IMR-90 (cell line): ENCODE measurements at regions not wholly inside any gene's neighbourhood (a gene's known extent, or its start where the extent isn't known, plus 50 kb on each side); places are given as distances from the start of the nearest gene placed in this dataset.

ENCODE experiments used
- ATAC-seq: fragments of 200-7000 bp; cut with Tn5 transposase; 2 replicates; pipeline ENCODE4 v1.9.1; 2020; ENCODE audit warnings: low read depth, mild to moderate bottlenecking, moderate library complexity
- BruUV-seq: library from RNA; stranded (reverse); fragments of 400-500 nt; replicated peaks from 2 replicates; lab custom pipeline; 2021; lab: Mats Ljungman, UMichigan
- CTCF ChIA-PET: fragments of 300-600 bp; formaldehyde crosslinking; extraction: SDS; loops from one replicate; lab custom pipeline; 2021; ENCODE audit warnings: antibody characterized with exemption; lab: Yijun Ruan, JAX
- POLR2A ChIA-PET: fragments of 300-600 bp; sonication (Branson Sonifier 250); formaldehyde crosslinking; loops from one replicate; lab custom pipeline; 2022; ENCODE audit warnings: antibody characterized with exemption; ENCODE audit not compliant: unreplicated experiment; lab: Charles Lee
- DNase-seq: peaks from one replicate; pipeline ENCODE4 v3.0.0; 2013
- H2AFZ ChIP-seq: replicated peaks from 2 replicates; pipeline ENCODE3; 2013; ENCODE audit warnings: low read length, mild to moderate bottlenecking; ENCODE audit not compliant: poor library complexity
- H2AK5ac ChIP-seq: 2 replicates; pipeline ENCODE4 v1.6.1; 2013; ENCODE audit warnings: low read depth, low read length, inconsistent platforms
- H2AK9ac ChIP-seq: replicated peaks from 2 replicates; pipeline ENCODE3; 2013; ENCODE audit warnings: mild to moderate bottlenecking, low read depth, low read length, moderate library complexity; ENCODE audit not compliant: poor library complexity
- H2BK120ac ChIP-seq: 2 replicates; pipeline ENCODE4 v1.6.1; 2013; ENCODE audit warnings: low read depth, low read length, inconsistent platforms
- H2BK15ac ChIP-seq: 3 replicates; pipeline ENCODE4 v1.6.1; 2013; ENCODE audit warnings: low read depth, low read length, inconsistent platforms
- H2BK20ac ChIP-seq: 2 replicates; pipeline ENCODE4 v1.6.1; 2013; ENCODE audit warnings: low read depth, mild to moderate bottlenecking, inconsistent platforms, low read length, moderate library complexity
- H2BK5ac ChIP-seq: 2 replicates; pipeline ENCODE4 v1.6.1; 2013; ENCODE audit warnings: mild to moderate bottlenecking, low read depth, low read length, inconsistent platforms; ENCODE audit not compliant: poor library complexity, severe bottlenecking
- H3K14ac ChIP-seq: replicated peaks from 2 replicates; pipeline ENCODE4 v1.6.1; 2013; ENCODE audit warnings: low read depth, low read length, inconsistent platforms
- H3K18ac ChIP-seq: 2 replicates; pipeline ENCODE4 v1.6.1; 2013; ENCODE audit warnings: low read depth, low read length, control low read depth
- H3K23ac ChIP-seq: 2 replicates; pipeline ENCODE4 v1.6.1; 2013; ENCODE audit warnings: low read depth, low read length, inconsistent platforms
- H3K27ac ChIP-seq: 2 replicates; pipeline ENCODE4 v1.5.1; 2013; ENCODE audit warnings: mild to moderate bottlenecking, control low read depth, low read length; ENCODE audit not compliant: insufficient read depth
- H3K27me3 ChIP-seq: 2 replicates; pipeline ENCODE4 v1.6.1; 2013; ENCODE audit warnings: low read length; ENCODE audit not compliant: control insufficient read depth, insufficient read depth
- H3K36me3 ChIP-seq: 2 replicates; pipeline ENCODE4 v1.6.1; 2013; ENCODE audit warnings: low read length, mixed read lengths; ENCODE audit not compliant: control insufficient read depth, insufficient read depth
- H3K4ac ChIP-seq: 2 replicates; pipeline ENCODE4 v1.6.1; 2013; ENCODE audit warnings: low read depth, low read length, inconsistent platforms
- H3K4me1 ChIP-seq: 2 replicates; pipeline ENCODE4 v1.6.1; 2013; ENCODE audit warnings: low read length, mixed read lengths; ENCODE audit not compliant: control insufficient read depth, insufficient read depth
- H3K4me2 ChIP-seq: 2 replicates; pipeline ENCODE4 v1.6.1; 2013; ENCODE audit warnings: low read depth, mild to moderate bottlenecking, control low read depth, low read length, moderate library complexity
- H3K4me3 ChIP-seq: 2 replicates; pipeline ENCODE4 v1.5.1; 2013; ENCODE audit warnings: low read depth, mild to moderate bottlenecking, control low read depth, low read length, moderate library complexity; ENCODE audit not compliant: insufficient read depth
- H3K56ac ChIP-seq: 2 replicates; pipeline ENCODE4 v1.6.1; 2013; ENCODE audit warnings: low read length, inconsistent platforms; ENCODE audit not compliant: insufficient read depth; ENCODE audit errors: extremely low read depth
- H3K79me1 ChIP-seq, 2 experiments: 2 replicates each; pipeline ENCODE4 v1.6.1; 2013; ENCODE audit warnings: low read length in 2 of 2, inconsistent platforms in 1 of 2, low read depth in 1 of 2
- H3K9ac ChIP-seq: 2 replicates; pipeline ENCODE4 v1.6.1; 2013; ENCODE audit warnings: low read depth, low read length, control low read depth
- H3K9me1 ChIP-seq: 2 replicates; pipeline ENCODE4 v1.6.1; 2013; ENCODE audit warnings: low read length, inconsistent platforms; ENCODE audit not compliant: insufficient read depth
- H3K9me3 ChIP-seq: 2 replicates; pipeline ENCODE4 v1.6.1; 2013; ENCODE audit warnings: low read length; ENCODE audit not compliant: control insufficient read depth, insufficient read depth
- H4K20me1 ChIP-seq: 2 replicates; pipeline ENCODE4 v1.6.1; 2013; ENCODE audit warnings: low read length, inconsistent platforms; ENCODE audit not compliant: insufficient read depth
- H4K5ac ChIP-seq: 2 replicates; pipeline ENCODE4 v1.6.1; 2013; ENCODE audit warnings: mild to moderate bottlenecking, low read depth, low read length, control low read depth
- H4K8ac ChIP-seq, 2 experiments: 2 replicates each; pipeline ENCODE4 v1.6.1; 2013; ENCODE audit warnings: low read depth in 2 of 2, low read length in 2 of 2, control low read depth in 1 of 2, inconsistent platforms in 1 of 2
- H4K91ac ChIP-seq: 2 replicates; pipeline ENCODE4 v1.6.1; 2013; ENCODE audit warnings: low read depth, low read length, inconsistent platforms; ENCODE audit not compliant: insufficient read depth
- BHLHE40 ChIP-seq: fragments of 150-350 bp; IDR thresholded peaks from 2 replicates; pipeline ENCODE4 v1.6.1; 2016; ENCODE audit warnings: mild to moderate bottlenecking, low read depth, low read length
- CEBPB ChIP-seq: IDR thresholded peaks from 2 replicates; pipeline ENCODE4 v1.6.1; 2012; ENCODE audit warnings: low read depth, low read length, improper control_type of control experiment
- CHD1 ChIP-seq: IDR thresholded peaks from 2 replicates; pipeline ENCODE4 v1.6.1; 2012; ENCODE audit warnings: low read depth, low read length, improper control_type of control experiment
- FOS ChIP-seq: fragments of 150-350 bp; IDR thresholded peaks from 2 replicates; pipeline ENCODE4 v1.6.1; 2016; ENCODE audit warnings: low read depth, low read length
- MAFK ChIP-seq: IDR thresholded peaks from 2 replicates; pipeline ENCODE4 v1.6.1; 2012; ENCODE audit warnings: low read depth, low read length, improper control_type of control experiment
- MAZ ChIP-seq: IDR thresholded peaks from 2 replicates; pipeline ENCODE4 v1.6.1; 2012; ENCODE audit warnings: low read depth, mild to moderate bottlenecking, low read length, improper control_type of control experiment, moderate library complexity, borderline replicate concordance
- MXI1 ChIP-seq: IDR thresholded peaks from 2 replicates; pipeline ENCODE4 v1.6.1; 2012; ENCODE audit warnings: low read depth, mild to moderate bottlenecking, low read length, moderate library complexity, borderline replicate concordance
- NFE2L2 ChIP-seq: fragments of 150-350 bp; IDR thresholded peaks from 2 replicates; pipeline ENCODE4 v1.6.1; 2016; ENCODE audit warnings: low read depth, mild to moderate bottlenecking, low read length
- POLR2A ChIP-seq: IDR thresholded peaks from 2 replicates; pipeline ENCODE4 v1.6.1; 2012; ENCODE audit warnings: mild to moderate bottlenecking, low read depth, low read length
- RAD21 ChIP-seq: IDR thresholded peaks from 2 replicates; pipeline ENCODE4 v1.6.1; 2012; ENCODE audit warnings: low read length, improper control_type of control experiment
- RCOR1 ChIP-seq: IDR thresholded peaks from 2 replicates; pipeline ENCODE4 v1.6.1; 2012; ENCODE audit warnings: mild to moderate bottlenecking, low read length, improper control_type of control experiment; ENCODE audit not compliant: insufficient replicate concordance
- RFX5 ChIP-seq: IDR thresholded peaks from 2 replicates; pipeline ENCODE4 v1.8.0; 2012; ENCODE audit warnings: low read depth, mild to moderate bottlenecking, low read length, moderate library complexity
- SMC3 ChIP-seq: fragments of 150-350 bp; IDR thresholded peaks from 2 replicates; pipeline ENCODE4 v1.6.1; 2016; ENCODE audit warnings: low read depth, mild to moderate bottlenecking, antibody characterized with exemption, low read length, moderate library complexity
- USF2 ChIP-seq: fragments of 150-350 bp; IDR thresholded peaks from 2 replicates; pipeline ENCODE4 v1.6.1; 2017; ENCODE audit warnings: mild to moderate bottlenecking, antibody characterized with exemption, low read length, low read depth
- WGBS, 2 experiments: methylation state at CpG; one replicate each; pipeline versions ENCODE4 v1.1.5 to v1.1.7; 2013; ENCODE audit warnings: missing lambda C conversion rate in 2 of 2; ENCODE audit not compliant: insufficient read length in 1 of 2; ENCODE audit errors: extremely low coverage in 2 of 2; 5-methylcytosine and 5-hydroxymethylcytosine counted together
- dilution Hi-C: fragments of 300-500 bp; cut with HindIII; formaldehyde crosslinking; loops from one replicate; pipeline ENCODE4 v1.14.3; 2018; ENCODE audit warnings: low sequenced_read_pairs; ENCODE audit not compliant: unreplicated experiment
- in situ Hi-C: fragments of 300-500 bp; cut with MboI; formaldehyde crosslinking; loops from 3 replicates; pipeline ENCODE4 v1.14.3; 2019; ENCODE audit warnings: low sequenced_read_pairs, inconsistent platforms, mixed read lengths
- intact Hi-C: fragments of 100-400 bp; cut with micrococcal nuclease; formaldehyde crosslinking; loops from 2 replicates; pipeline ENCODE4 v1.10.0; 2022
- TF ChIP-seq, protein P1 (sequence below): conservative IDR thresholded peaks from 2 replicates; pipeline ENCODE4 v1.5.1; 2012; ENCODE audit warnings: mild to moderate bottlenecking, low read depth, low read length, improper control_type of control experiment
- TF ChIP-seq, protein P2 (sequence below): fragments of 150-350 bp; IDR thresholded peaks from 2 replicates; pipeline ENCODE4 v1.6.1; 2016; ENCODE audit warnings: low read depth, mild to moderate bottlenecking, low read length, moderate library complexity, borderline replicate concordance

- no peak for DNase-seq
- TF ChIP-seq, protein P1, sequence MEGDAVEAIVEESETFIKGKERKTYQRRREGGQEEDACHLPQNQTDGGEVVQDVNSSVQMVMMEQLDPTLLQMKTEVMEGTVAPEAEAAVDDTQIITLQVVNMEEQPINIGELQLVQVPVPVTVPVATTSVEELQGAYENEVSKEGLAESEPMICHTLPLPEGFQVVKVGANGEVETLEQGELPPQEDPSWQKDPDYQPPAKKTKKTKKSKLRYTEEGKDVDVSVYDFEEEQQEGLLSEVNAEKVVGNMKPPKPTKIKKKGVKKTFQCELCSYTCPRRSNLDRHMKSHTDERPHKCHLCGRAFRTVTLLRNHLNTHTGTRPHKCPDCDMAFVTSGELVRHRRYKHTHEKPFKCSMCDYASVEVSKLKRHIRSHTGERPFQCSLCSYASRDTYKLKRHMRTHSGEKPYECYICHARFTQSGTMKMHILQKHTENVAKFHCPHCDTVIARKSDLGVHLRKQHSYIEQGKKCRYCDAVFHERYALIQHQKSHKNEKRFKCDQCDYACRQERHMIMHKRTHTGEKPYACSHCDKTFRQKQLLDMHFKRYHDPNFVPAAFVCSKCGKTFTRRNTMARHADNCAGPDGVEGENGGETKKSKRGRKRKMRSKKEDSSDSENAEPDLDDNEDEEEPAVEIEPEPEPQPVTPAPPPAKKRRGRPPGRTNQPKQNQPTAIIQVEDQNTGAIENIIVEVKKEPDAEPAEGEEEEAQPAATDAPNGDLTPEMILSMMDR = no peak
- TF ChIP-seq CEBPB (no peak), FOS (no peak), SMC3 (no peak), CHD1 (no peak), USF2 (no peak), RFX5 (no peak), MAFK (no peak), BHLHE40 (no peak), MXI1 (no peak), POLR2A (no peak), RCOR1 (no peak), NFE2L2 (no peak), MAZ (no peak), RAD21 (no peak)
- TF ChIP-seq, protein P2, sequence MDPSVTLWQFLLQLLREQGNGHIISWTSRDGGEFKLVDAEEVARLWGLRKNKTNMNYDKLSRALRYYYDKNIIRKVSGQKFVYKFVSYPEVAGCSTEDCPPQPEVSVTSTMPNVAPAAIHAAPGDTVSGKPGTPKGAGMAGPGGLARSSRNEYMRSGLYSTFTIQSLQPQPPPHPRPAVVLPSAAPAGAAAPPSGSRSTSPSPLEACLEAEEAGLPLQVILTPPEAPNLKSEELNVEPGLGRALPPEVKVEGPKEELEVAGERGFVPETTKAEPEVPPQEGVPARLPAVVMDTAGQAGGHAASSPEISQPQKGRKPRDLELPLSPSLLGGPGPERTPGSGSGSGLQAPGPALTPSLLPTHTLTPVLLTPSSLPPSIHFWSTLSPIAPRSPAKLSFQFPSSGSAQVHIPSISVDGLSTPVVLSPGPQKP = no peak
- H4K8ac ChIP-seq = no peak overlapping the region
- peaks cover 4% of the 10 kb centered on the region; the same call in 1 of the 2 replicates for H3K9me3 ChIP-seq
- intact Hi-C loops (no loop called here), dilution Hi-C loops (no loop called here), in situ Hi-C loops (no loop called here)
- H3K79me1 ChIP-seq = no peaks in the 10 kb centered on the region
- H3K4me1 ChIP-seq = no peaks in the 10 kb centered on the region
- no peak overlapping the region for H3K4me2 ChIP-seq
- no peaks in the 10 kb centered on the region for H3K27me3 ChIP-seq
- H2BK20ac ChIP-seq = no peak overlapping the region
- no peak overlapping the region for H2BK15ac ChIP-seq
- no peak overlapping the region for H3K23ac ChIP-seq
- ChIA-PET POLR2A (no interaction called here), CTCF (no interaction called here)
- H2BK120ac ChIP-seq = no peak overlapping the region
- H3K27ac ChIP-seq = no peak overlapping the region
- no peaks in the 10 kb centered on the region for H4K20me1 ChIP-seq
- no peak overlapping the region for H3K4me3 ChIP-seq
- no peaks in the 10 kb centered on the region for H3K36me3 ChIP-seq
- no peak overlapping the region for H2AK9ac ChIP-seq
- no peak overlapping the region for H2BK5ac ChIP-seq
- no peak overlapping the region for H2AFZ ChIP-seq
- H3K56ac ChIP-seq = no peak overlapping the region
- WGBS, 2 experiments = no CpG with 5 or more reads among the region's 2 CpGs
- H4K91ac ChIP-seq = no peak overlapping the region
- H3K14ac ChIP-seq = no peak overlapping the region
- BruUV-seq = no TSS peak
- no peaks in the 10 kb centered on the region for H3K9me1 ChIP-seq
- H3K9ac ChIP-seq = no peak overlapping the region
- no peak overlapping the region for H4K5ac ChIP-seq
- H2AK5ac ChIP-seq = no peak overlapping the region
- ATAC-seq = no peak
- H3K18ac ChIP-seq = no peak overlapping the region
- no peak overlapping the region for H3K4ac ChIP-seq
Observed at GRCh38 chr2:139600166-139600565, 820.0 kb upstream of the NXPH2 start.
